SK-N-SH treated with all-trans-retinoic acid at 6 μM for 48 hours (cell line): ENCODE measurements at regions not wholly inside any gene's neighbourhood (a gene's known extent, or its start where the extent isn't known, plus 50 kb on each side); places are given as distances from the start of the nearest gene placed in this dataset.

Experiments used
- ATAC-seq: fragments of 200-7000 bp; cut with Tn5 transposase; 3 replicates; pipeline ENCODE4 v1.9.1; 2020; ENCODE audit warnings: mild to moderate bottlenecking, moderate library complexity
- ARNTL ChIP-seq: fragments of 450-650 bp; formaldehyde crosslinking; IDR thresholded peaks from 2 replicates; pipeline ENCODE4 v1.5.0; 2020; ENCODE audit warnings: low read depth, mild to moderate bottlenecking, moderate library complexity, borderline replicate concordance
- BACH2 ChIP-seq: fragments of 250-450 bp; sonication (Bioruptor Pico); IDR thresholded peaks from 2 replicates; pipeline ENCODE4 v1.9.0; 2021; ENCODE audit warnings: mild to moderate bottlenecking, borderline replicate concordance
- CSDC2 ChIP-seq: fragments of 250-450 bp; sonication (Bioruptor Pico); IDR thresholded peaks from 2 replicates; pipeline ENCODE4 v1.5.0; 2020; ENCODE audit warnings: mild to moderate bottlenecking, moderate library complexity
- CSRNP3 ChIP-seq: fragments of 250-450 bp; sonication (Bioruptor Pico); IDR thresholded peaks from 2 replicates; pipeline ENCODE4 v1.5.1; 2021; ENCODE audit warnings: mild to moderate bottlenecking, moderate library complexity
- ESRRG ChIP-seq: fragments of 250-450 bp; sonication (Bioruptor Pico); IDR thresholded peaks from 2 replicates; pipeline ENCODE4 v1.6.1; 2021; ENCODE audit warnings: mild to moderate bottlenecking
- GLIS3 ChIP-seq: fragments of 250-450 bp; sonication (Bioruptor Pico); IDR thresholded peaks from 2 replicates; pipeline ENCODE4 v1.5.0; 2020; ENCODE audit warnings: mild to moderate bottlenecking, moderate library complexity
- ISL1 ChIP-seq: fragments of 250-450 bp; sonication (Bioruptor Pico); IDR thresholded peaks from 2 replicates; pipeline ENCODE4 v2.1.2; 2022; ENCODE audit warnings: mild to moderate bottlenecking, moderate library complexity
- PATZ1 ChIP-seq: fragments of 250-450 bp; sonication (Bioruptor Pico); IDR thresholded peaks from 2 replicates; pipeline ENCODE4 v1.8.0; 2020; ENCODE audit warnings: mild to moderate bottlenecking, moderate library complexity, borderline replicate concordance
- POU6F1 ChIP-seq: fragments of 250-450 bp; sonication (Bioruptor Pico); IDR thresholded peaks from 2 replicates; pipeline ENCODE4 v1.8.0; 2021; ENCODE audit warnings: low read depth, mild to moderate bottlenecking, moderate library complexity, borderline replicate concordance
- RARB ChIP-seq: fragments of 250-450 bp; sonication (Bioruptor Pico); IDR thresholded peaks from 2 replicates; pipeline ENCODE4 v1.8.0; 2021; ENCODE audit warnings: mild to moderate bottlenecking, moderate library complexity
- SNAI2 ChIP-seq: fragments of 250-450 bp; sonication (Bioruptor Pico); IDR thresholded peaks from 2 replicates; pipeline ENCODE4 v1.5.0; 2020; ENCODE audit warnings: mild to moderate bottlenecking, moderate library complexity
- TCF4 ChIP-seq: fragments of 250-450 bp; sonication (Bioruptor Pico); IDR thresholded peaks from 2 replicates; pipeline ENCODE4 v1.8.0; 2021; ENCODE audit warnings: mild to moderate bottlenecking, moderate library complexity, borderline replicate concordance
- TOX ChIP-seq: fragments of 250-450 bp; sonication (Bioruptor Pico); IDR thresholded peaks from 2 replicates; pipeline ENCODE4 v1.8.0; 2021; ENCODE audit warnings: mild to moderate bottlenecking, moderate library complexity, borderline replicate concordance
- TSHZ2 ChIP-seq: fragments of 250-450 bp; sonication (Bioruptor Pico); IDR thresholded peaks from 2 replicates; pipeline ENCODE4 v1.5.0; 2020; ENCODE audit warnings: mild to moderate bottlenecking, moderate library complexity
- ZC3H10 ChIP-seq: fragments of 250-450 bp; sonication (Bioruptor Pico); IDR thresholded peaks from 2 replicates; pipeline ENCODE4 v1.5.1; 2021; ENCODE audit warnings: mild to moderate bottlenecking, moderate library complexity
- ZFP3 ChIP-seq: fragments of 250-450 bp; sonication (Bioruptor Pico); IDR thresholded peaks from 2 replicates; pipeline ENCODE4 v1.5.0; 2020; ENCODE audit warnings: mild to moderate bottlenecking, moderate library complexity
- ZFP30 ChIP-seq: fragments of 450-650 bp; formaldehyde crosslinking; IDR thresholded peaks from 2 replicates; pipeline ENCODE4 v1.5.0; 2022; ENCODE audit warnings: mild to moderate bottlenecking, moderate library complexity
- ZNF70 ChIP-seq: fragments of 450-650 bp; formaldehyde crosslinking; IDR thresholded peaks from 2 replicates; pipeline ENCODE4 v1.5.0; 2020; ENCODE audit warnings: mild to moderate bottlenecking, moderate library complexity
- ZNF8 ChIP-seq: fragments of 450-650 bp; formaldehyde crosslinking; IDR thresholded peaks from 2 replicates; pipeline ENCODE4 v1.5.0; 2020; ENCODE audit warnings: mild to moderate bottlenecking, moderate library complexity

- no peak for TF ChIP-seq GLIS3 (CRISPR knock-in tag)
- no peak for TF ChIP-seq ZFP3
- TF ChIP-seq RARB (CRISPR knock-in tag): no peak
- no peak for TF ChIP-seq ISL1 (CRISPR knock-in tag)
- TF ChIP-seq ZNF8 (CRISPR knock-in tag): no peak
- TF ChIP-seq TOX (CRISPR knock-in tag): no peak
- TF ChIP-seq PATZ1 (CRISPR knock-in tag): no peak
- no peak for TF ChIP-seq CSRNP3 (CRISPR knock-in tag)
- no peak for TF ChIP-seq ARNTL
- no peak for TF ChIP-seq ZNF70
- no peak for TF ChIP-seq BACH2 (CRISPR knock-in tag)
- no peak for TF ChIP-seq ZFP30 (CRISPR knock-in tag)
- no peak for TF ChIP-seq ZC3H10 (CRISPR knock-in tag)
- ATAC-seq: no peak
Observed at GRCh38 chr18:60248336-60249330, 123.9 kb downstream of the MC4R start.

GRCh38 chr18:60247103-60247502, 125.5 kb downstream of the MC4R start:
- ATAC-seq: no peak
- TF ChIP-seq ESRRG: no peak
- TF ChIP-seq, all 23 proteins: peak for 0

GRCh38 chr18:60246606-60247005, 126.0 kb downstream of the MC4R start:
- ATAC-seq: no peak
- TF ChIP-seq BACH2 (CRISPR knock-in tag) (no peak), RARB (CRISPR knock-in tag) (no peak), GLIS3 (CRISPR knock-in tag) (no peak), TSHZ2 (CRISPR knock-in tag) (no peak), POU6F1 (CRISPR knock-in tag) (no peak), PATZ1 (CRISPR knock-in tag) (no peak), TCF4 (CRISPR knock-in tag) (no peak), SNAI2 (CRISPR knock-in tag) (no peak), ISL1 (CRISPR knock-in tag) (no peak), ZNF70 (no peak), ARNTL (no peak), CSDC2 (CRISPR knock-in tag) (no peak), TOX (CRISPR knock-in tag) (no peak), CSRNP3 (CRISPR knock-in tag) (no peak)
